Neural progenitor cell (in vitro differentiated cells): ENCODE measurements at regions not wholly inside any gene's neighbourhood (a gene's known extent, or its start where the extent isn't known, plus 50 kb on each side); places are given as distances from the start of the nearest gene placed in this dataset.

ENCODE experiments used
- DNase-seq: peaks from one replicate; pipeline ENCODE4 v3.0.0-alpha.2; 2016; ENCODE audit warnings: low spot score
- H2AFZ ChIP-seq: fragments of 200-600 bp; sonication (generic); replicated peaks from 2 replicates; pipeline ENCODE4 v1.6.1; 2016; ENCODE audit warnings: antibody characterized with exemption
- H3F3A ChIP-seq: fragments of 200-600 bp; sonication (generic); 2 replicates; pipeline ENCODE4 v1.6.1; 2016; ENCODE audit warnings: antibody characterized with exemption, low read depth
- H3K27ac ChIP-seq: fragments of 200-600 bp; sonication (generic); 2 replicates; pipeline ENCODE4 v1.5.1; 2016; ENCODE audit warnings: mild to moderate bottlenecking
- H3K27me3 ChIP-seq: fragments of 200-600 bp; sonication (generic); 2 replicates; pipeline ENCODE4 v1.6.1; 2016; ENCODE audit warnings: mild to moderate bottlenecking, moderate library complexity
- H3K36me3 ChIP-seq: fragments of 200-600 bp; sonication (generic); 2 replicates; pipeline ENCODE4 v1.5.1; 2016
- H3K4me1 ChIP-seq: fragments of 200-600 bp; sonication (generic); 2 replicates; pipeline ENCODE4 v1.6.1; 2016; ENCODE audit warnings: mixed run types
- H3K4me2 ChIP-seq: fragments of 200-600 bp; sonication (generic); 2 replicates; pipeline ENCODE4 v1.6.1; 2016
- H3K4me3 ChIP-seq: fragments of 200-600 bp; sonication (generic); 2 replicates; pipeline ENCODE4 v1.5.1; 2016
- H3K79me2 ChIP-seq: fragments of 200-600 bp; sonication (generic); 2 replicates; pipeline ENCODE4 v1.6.1; 2016; ENCODE audit warnings: low read depth
- H3K9ac ChIP-seq: fragments of 200-600 bp; sonication (generic); 2 replicates; pipeline ENCODE4 v1.6.1; 2016
- H3K9me3 ChIP-seq: fragments of 200-600 bp; sonication (generic); 2 replicates; pipeline ENCODE4 v1.5.1; 2016; ENCODE audit warnings: low read depth
- H4K20me1 ChIP-seq: fragments of 200-600 bp; sonication (generic); 2 replicates; pipeline ENCODE4 v1.6.1; 2016; ENCODE audit warnings: low read depth
- H3K27ac Mint-ChIP-seq: 3 replicates; pipeline ENCODE4 v1.8.0; 2021; ENCODE audit warnings: mixed read lengths
- H3K27me3 Mint-ChIP-seq: 2 replicates; pipeline ENCODE4 v1.8.0; 2022; ENCODE audit warnings: low read depth, mild to moderate bottlenecking, inconsistent platforms, moderate library complexity, mixed read lengths; ENCODE audit not compliant: insufficient read depth
- H3K36me3 Mint-ChIP-seq: 3 replicates; pipeline ENCODE4 v1.8.0; 2021; ENCODE audit warnings: mixed read lengths
- H3K4me1 Mint-ChIP-seq: 3 replicates; pipeline ENCODE4 v1.8.0; 2021; ENCODE audit warnings: mixed read lengths
- H3K4me3 Mint-ChIP-seq: 3 replicates; pipeline ENCODE4 v1.8.0; 2021; ENCODE audit warnings: mild to moderate bottlenecking, moderate library complexity, mixed read lengths
- H3K9me3 Mint-ChIP-seq: 3 replicates; pipeline ENCODE4 v1.8.0; 2020; ENCODE audit warnings: mixed read lengths
- CTCF ChIP-seq: fragments of 200-600 bp; sonication (generic); IDR thresholded peaks from 2 replicates; pipeline ENCODE4 v1.5.1; 2017; ENCODE audit warnings: antibody characterized with exemption, mild to moderate bottlenecking
- EZH2 ChIP-seq: fragments of 200-600 bp; sonication (generic); IDR thresholded peaks from 2 replicates; pipeline ENCODE4 v1.6.1; 2017; ENCODE audit warnings: antibody characterized with exemption, mild to moderate bottlenecking, moderate library complexity
- EZH2phosphoT487 ChIP-seq: fragments of 200-600 bp; sonication (generic); IDR thresholded peaks from 2 replicates; pipeline ENCODE4 v1.6.1; 2017; ENCODE audit warnings: antibody characterized with exemption

- no peak for DNase-seq
- Histone ChIP-seq H3K27me3 (no peaks in the 10 kb centered on the region), H3K9me3 (no peaks in the 10 kb centered on the region), H3K4me3 (no peak overlapping the region), H3K9ac (no peak overlapping the region), H3K4me1 (no peaks in the 10 kb centered on the region), H3K36me3 (no peaks in the 10 kb centered on the region), H3K4me2 (no peak overlapping the region), H3F3A (no peaks in the 10 kb centered on the region), H3K27ac (no peak overlapping the region), H4K20me1 (no peaks in the 10 kb centered on the region), H3K79me2 (no peaks in the 10 kb centered on the region), H2AFZ (no peak overlapping the region)
- TF ChIP-seq EZH2: no peak
- no peak for TF ChIP-seq EZH2phosphoT487
- no peak for TF ChIP-seq CTCF
- H3K27ac Mint-ChIP-seq: no peak overlapping the region
- H3K27me3 Mint-ChIP-seq: no peaks in the 10 kb centered on the region
- no peak overlapping the region for H3K4me3 Mint-ChIP-seq
- peaks cover 2% of the 10 kb centered on the region for H3K4me1 Mint-ChIP-seq
- no peaks in the 10 kb centered on the region for H3K36me3 Mint-ChIP-seq
- peaks cover 4% of the 10 kb centered on the region for H3K9me3 Mint-ChIP-seq
Measured at GRCh38 chrX:80602036-80602860, 182.0 kb downstream of the TENT5D start.
